HG03066 (cell line): ENCODE measurements at regions not wholly inside any gene's neighbourhood (a gene's known extent, or its start where the extent isn't known, plus 50 kb on each side); places are given as distances from the start of the nearest gene placed in this dataset.
"Not testable (repeated sequence)": the region's sequence is repeated elsewhere in the genome, so short reads cannot be mapped to it uniquely, and the experiment has no call there.

Experiments used
- ATAC-seq: cut with Tn5 transposase; IDR thresholded peaks from one replicate; pipeline ENCODE4 v1.9.1; 2021; ENCODE audit warnings: low read depth; ENCODE audit not compliant: unreplicated experiment

- no peak for ATAC-seq
Measured at GRCh38 chr4:132076829-132077228, 1072.3 kb upstream of the PCDH10 start.

- no peak for ATAC-seq
Measured at GRCh38 chr4:132085105-132085504, 1064.0 kb upstream of the PCDH10 start.

- no peak for ATAC-seq
Measured at GRCh38 chr4:132094017-132094416, 1055.1 kb upstream of the PCDH10 start.

GRCh38 chr4:132097041-132097440 is 1052.1 kb upstream of the PCDH10 start:
- no peak for ATAC-seq

GRCh38 chr4:132101526-132101925 is 1047.6 kb upstream of the PCDH10 start:
- ATAC-seq, result no peak

- ATAC-seq, result no peak
Measured at GRCh38 chr4:132108784-132109183, 1040.3 kb upstream of the PCDH10 start.

- no peak for ATAC-seq
Measured at GRCh38 chr4:132114885-132115284, 1034.2 kb upstream of the PCDH10 start.

GRCh38 chr4:132122741-132123140 is 1026.4 kb upstream of the PCDH10 start:
- ATAC-seq, result not testable (repeated sequence)

- peak; percentile 72 for ATAC-seq
Measured at GRCh38 chr4:132123870-132124623, 1025.0 kb upstream of the PCDH10 start.

GRCh38 chr4:132124624-132124974 is 1024.5 kb upstream of the PCDH10 start:
- no peak for ATAC-seq

GRCh38 chr4:132125131-132125530 is 1024.0 kb upstream of the PCDH10 start:
- no peak for ATAC-seq

- no peak for ATAC-seq
Measured at GRCh38 chr4:132132433-132132832, 1016.7 kb upstream of the PCDH10 start.

GRCh38 chr4:132169660-132170059 is 979.4 kb upstream of the PCDH10 start:
- no peak for ATAC-seq

GRCh38 chr4:132180020-132180427 is 969.1 kb upstream of the PCDH10 start:
- ATAC-seq, result no peak

GRCh38 chr4:132195176-132195575 is 953.9 kb upstream of the PCDH10 start:
- ATAC-seq, result no peak

GRCh38 chr4:132203618-132204017 is 945.5 kb upstream of the PCDH10 start:
- ATAC-seq, result no peak

GRCh38 chr4:132214519-132214918 is 934.6 kb upstream of the PCDH10 start:
- no peak for ATAC-seq

- no peak for ATAC-seq
Measured at GRCh38 chr4:132218406-132218805, 930.7 kb upstream of the PCDH10 start.

GRCh38 chr4:132227151-132227856 is 921.8 kb upstream of the PCDH10 start:
- no peak for ATAC-seq

- not testable (repeated sequence) for ATAC-seq
Measured at GRCh38 chr4:132227857-132228165, 921.3 kb upstream of the PCDH10 start.

GRCh38 chr4:132228676-132229075 is 920.4 kb upstream of the PCDH10 start:
- ATAC-seq, result no peak

GRCh38 chr4:132230025-132230424 is 919.1 kb upstream of the PCDH10 start:
- no peak for ATAC-seq
